Fibroblast of mammary gland (primary cell): ENCODE measurements at regions not wholly inside any gene's neighbourhood (a gene's known extent, or its start where the extent isn't known, plus 50 kb on each side); places are given as distances from the start of the nearest gene placed in this dataset.

Experiments
- DNase-seq: peaks from one replicate; pipeline ENCODE4 v3.0.0-alpha.2; 2010; ENCODE audit warnings: low read depth
- H3K4me3 ChIP-seq: 2 replicates; pipeline ENCODE4 v1.5.1; 2011; ENCODE audit warnings: low read depth, mild to moderate bottlenecking, low read length, moderate library complexity; ENCODE audit not compliant: control insufficient read depth
- CTCF ChIP-seq: conservative IDR thresholded peaks from 2 replicates; pipeline ENCODE4 v1.5.1; 2011; ENCODE audit warnings: low read depth, low read length, inconsistent platforms; ENCODE audit not compliant: control insufficient read depth, insufficient read depth

GRCh38 chr12:24230061-24230701 is 280.7 kb upstream of the SOX5 start:
- no peak for DNase-seq
- H3K4me3 ChIP-seq: no peak overlapping the region
- no peak for TF ChIP-seq CTCF

GRCh38 chr12:24229031-24229700 is 279.7 kb upstream of the SOX5 start:
- no peak for TF ChIP-seq CTCF
- DNase-seq: no peak
- no peak overlapping the region for H3K4me3 ChIP-seq

- no peak for DNase-seq
- H3K4me3 ChIP-seq: no peak overlapping the region
- TF ChIP-seq CTCF: no peak
These were observed 278.9 kb upstream of the SOX5 start for GRCh38 chr12:24228371-24228770.

GRCh38 chr12:24227551-24227950 is 278.1 kb upstream of the SOX5 start:
- TF ChIP-seq CTCF: no peak
- no peak overlapping the region for H3K4me3 ChIP-seq
- peak; percentile 38 for DNase-seq

- peak; percentile 95 for DNase-seq
- no peak for TF ChIP-seq CTCF
These were observed 277.4 kb upstream of the SOX5 start for GRCh38 chr12:24226745-24227350.

GRCh38 chr12:24224401-24224800 is 274.9 kb upstream of the SOX5 start:
- TF ChIP-seq CTCF: no peak
- H3K4me3 ChIP-seq: no peak overlapping the region
- no peak for DNase-seq

More at GRCh38 chr12:24226745-24227350, 277.4 kb upstream of the SOX5 start:
- no peak overlapping the region for H3K4me3 ChIP-seq
